GM18520 (cell line): ENCODE measurements at regions not wholly inside any gene's neighbourhood (a gene's known extent, or its start where the extent isn't known, plus 50 kb on each side); places are given as distances from the start of the nearest gene placed in this dataset.

Source experiments
- ATAC-seq: cut with Tn5 transposase; IDR thresholded peaks from one replicate; pipeline ENCODE4 v1.9.1; 2021; ENCODE audit not compliant: unreplicated experiment

- ATAC-seq, result no peak
Measured at GRCh38 chr20:19923762-19924161, 93.4 kb upstream of the NAA20 start.

GRCh38 chr20:19924255-19924654, 92.9 kb upstream of the NAA20 start:
- ATAC-seq, result no peak

GRCh38 chr20:19926591-19926990, 90.6 kb upstream of the NAA20 start:
- ATAC-seq, result no peak

- ATAC-seq, result no peak
Measured at GRCh38 chr20:19928328-19929011, 88.7 kb upstream of the NAA20 start.

GRCh38 chr20:19929012-19929360, 88.2 kb upstream of the NAA20 start:
- ATAC-seq, result no peak

GRCh38 chr20:19929481-19930145, 87.5 kb upstream of the NAA20 start:
- no peak for ATAC-seq

GRCh38 chr20:19930426-19930825, 86.7 kb upstream of the NAA20 start:
- no peak for ATAC-seq

GRCh38 chr20:19932170-19932667, 84.9 kb upstream of the NAA20 start:
- ATAC-seq, result no peak

- no peak for ATAC-seq
Measured at GRCh38 chr20:19934792-19935491, 82.2 kb upstream of the NAA20 start.

- no peak for ATAC-seq
Measured at GRCh38 chr20:19935842-19936241, 81.3 kb upstream of the NAA20 start.

GRCh38 chr20:19936466-19937200, 80.5 kb upstream of the NAA20 start:
- ATAC-seq, result no peak

- peak; percentile 11 for ATAC-seq
Measured at GRCh38 chr20:19937218-19937617, 79.9 kb upstream of the NAA20 start.

- ATAC-seq, result peak; percentile 86
Measured at GRCh38 chr20:19937651-19938420, 79.3 kb upstream of the NAA20 start.

- ATAC-seq, result no peak
Measured at GRCh38 chr20:19938421-19939090, 78.6 kb upstream of the NAA20 start.

GRCh38 chr20:19940988-19941460, 76.1 kb upstream of the NAA20 start:
- no peak for ATAC-seq

- ATAC-seq, result no peak
Measured at GRCh38 chr20:19942611-19943010, 74.6 kb upstream of the NAA20 start.

- no peak for ATAC-seq
Measured at GRCh38 chr20:19943061-19943521, 74.1 kb upstream of the NAA20 start.

- no peak for ATAC-seq
Measured at GRCh38 chr20:19944772-19945459, 72.2 kb upstream of the NAA20 start.
